ENCODE measurements at regions not wholly inside any gene's neighbourhood (a gene's known extent, or its start where the extent isn't known, plus 50 kb on each side); places are given as distances from the start of the nearest gene placed in this dataset.

- DNase-seq (ENCODE audit: low read depth, low spot score) (no peak), FAIRE-seq (no peak)
- Histone ChIP-seq H3K9ac (ENCODE audit: control insufficient read depth, extremely low read depth, insufficient read depth, low read length) (no peak overlapping the region), H2AFZ (ENCODE audit: control insufficient read depth, low read length) (no peak overlapping the region), H3K27ac (ENCODE audit: control insufficient read depth, insufficient read depth, low read length) (no peak overlapping the region), H3K4me3 (ENCODE audit: control insufficient read depth in 2 of 3, extremely low read depth in 1 of 3, insufficient read depth in 2 of 3, low read depth in 1 of 3, low read length in 3 of 3) (no peak overlapping the region), H3K4me1 (ENCODE audit: control insufficient read depth, extremely low read depth, insufficient read depth, low read length) (no peaks in the 10 kb centered on the region), H3K36me3 (ENCODE audit: control insufficient read depth in 2 of 2, extremely low read depth in 1 of 2, insufficient read depth in 2 of 2, low read length in 2 of 2) (no peaks in the 10 kb centered on the region), H3K27me3 (ENCODE audit: control insufficient read depth, extremely low read depth, insufficient read depth, low read length) (peaks cover 4% of the 10 kb centered on the region), H4K20me1 (ENCODE audit: control insufficient read depth, extremely low read depth, insufficient read depth, low read length) (no peaks in the 10 kb centered on the region), H3K4me2 (ENCODE audit: control insufficient read depth, extremely low read depth, insufficient read depth, low read depth, low read length) (no peak overlapping the region), H3K9me3 (ENCODE audit: control insufficient read depth, low read depth, low read length) (no peaks in the 10 kb centered on the region), H3K79me2 (ENCODE audit: control insufficient read depth, insufficient read depth, low read length) (no peaks in the 10 kb centered on the region), H3K9me1 (ENCODE audit: control insufficient read depth, extremely low read depth, insufficient read depth, low read length) (no peaks in the 10 kb centered on the region)
- TF ChIP-seq EZH2 (IDR thresholded peaks at IDR 0.05; ENCODE audit: low read length) (no peak), CTCF (optimal IDR thresholded peaks at IDR 0.05 in 1 of 3, IDR thresholded peaks at IDR 0.05 in 1 of 3, conservative IDR thresholded peaks at IDR 0.05 in 1 of 3; ENCODE audit: extremely low read depth in 1 of 3, insufficient read depth in 2 of 3, low read length in 3 of 3) (no peak)
- dilution Hi-C loops (cut with MboI; ENCODE audit: extremely low pct_ligation_motif_present, low sequenced_read_pairs), result no loop called here
Measured at GRCh38 chr10:120783867-120784266, 67.3 kb upstream of the WDR11 start.

- H3K9me3 ChIP-seq (ENCODE audit: control insufficient read depth, low read depth, low read length), result no peaks in the 10 kb centered on the region
- no peak overlapping the region for H2AFZ ChIP-seq (ENCODE audit: control insufficient read depth, low read length)
- H3K36me3 ChIP-seq (ENCODE audit: control insufficient read depth in 2 of 2, extremely low read depth in 1 of 2, insufficient read depth in 2 of 2, low read length in 2 of 2), result no peaks in the 10 kb centered on the region
- no peak for FAIRE-seq
- H4K20me1 ChIP-seq (ENCODE audit: control insufficient read depth, extremely low read depth, insufficient read depth, low read length), result no peaks in the 10 kb centered on the region
- no peak overlapping the region for H3K4me3 ChIP-seq (ENCODE audit: control insufficient read depth in 2 of 3, extremely low read depth in 1 of 3, insufficient read depth in 2 of 3, low read depth in 1 of 3, low read length in 3 of 3)
- no peak for DNase-seq (ENCODE audit: low read depth, low spot score)
- H3K9me1 ChIP-seq (ENCODE audit: control insufficient read depth, extremely low read depth, insufficient read depth, low read length), result no peaks in the 10 kb centered on the region
- H3K4me2 ChIP-seq (ENCODE audit: control insufficient read depth, extremely low read depth, insufficient read depth, low read depth, low read length), result no peak overlapping the region
- no peak overlapping the region for H3K9ac ChIP-seq (ENCODE audit: control insufficient read depth, extremely low read depth, insufficient read depth, low read length)
- TF ChIP-seq EZH2 (IDR thresholded peaks at IDR 0.05; ENCODE audit: low read length) (no peak), CTCF (optimal IDR thresholded peaks at IDR 0.05 in 1 of 3, IDR thresholded peaks at IDR 0.05 in 1 of 3, conservative IDR thresholded peaks at IDR 0.05 in 1 of 3; ENCODE audit: extremely low read depth in 1 of 3, insufficient read depth in 2 of 3, low read length in 3 of 3) (no peak)
- no peaks in the 10 kb centered on the region for H3K27me3 ChIP-seq (ENCODE audit: control insufficient read depth, extremely low read depth, insufficient read depth, low read length)
- no peaks in the 10 kb centered on the region for H3K4me1 ChIP-seq (ENCODE audit: control insufficient read depth, extremely low read depth, insufficient read depth, low read length)
- no peaks in the 10 kb centered on the region for H3K79me2 ChIP-seq (ENCODE audit: control insufficient read depth, insufficient read depth, low read length)
- dilution Hi-C loops (cut with MboI; ENCODE audit: extremely low pct_ligation_motif_present, low sequenced_read_pairs), result no loop called here
- H3K27ac ChIP-seq (ENCODE audit: control insufficient read depth, insufficient read depth, low read length), result no peak overlapping the region
Measured at GRCh38 chr10:120788771-120789170, 62.4 kb upstream of the WDR11 start.
